A673 (cell line): ENCODE measurements at regions not wholly inside any gene's neighbourhood (a gene's known extent, or its start where the extent isn't known, plus 50 kb on each side); places are given as distances from the start of the nearest gene placed in this dataset.
A peak's percentile ranks its signal among the peaks of the same experiment; 100 is the strongest.

Source experiments
- BruUV-seq: library from RNA; stranded (reverse); fragments of 400-500 nt; replicated peaks from 2 replicates; lab custom pipeline; 2021; lab: Mats Ljungman, UMichigan
- CTCF ChIA-PET: fragments of 300-600 bp; sonication (Branson Sonifier 250); formaldehyde crosslinking; loops from one replicate; lab custom pipeline; 2022; ENCODE audit warnings: antibody characterized with exemption; lab: Charles Lee
- POLR2A ChIA-PET: fragments of 300-600 bp; sonication (Branson Sonifier 250); formaldehyde crosslinking; loops from one replicate; lab custom pipeline; 2022; ENCODE audit warnings: antibody characterized with exemption; ENCODE audit not compliant: low non-redundant PET; lab: Charles Lee
- DNase-seq: peaks from one replicate; pipeline ENCODE4 v3.0.0-alpha.2; 2015; ENCODE audit warnings: low spot score
- H3K27ac ChIP-seq: fragments of 200-600 bp; sonication (generic); 2 replicates; pipeline ENCODE4 v1.5.1; 2016; ENCODE audit warnings: mixed run types, low read depth, mild to moderate bottlenecking, mixed read lengths, antibody characterized with exemption, low read length; ENCODE audit not compliant: poor library complexity, severe bottlenecking
- H3K27me3 ChIP-seq: fragments of 200-600 bp; sonication (generic); replicated peaks from 2 replicates; pipeline ENCODE4 v1.6.1; 2017; ENCODE audit warnings: mixed run types, low read depth, mild to moderate bottlenecking, mixed read lengths, antibody characterized with exemption, low read length; ENCODE audit not compliant: insufficient read depth, poor library complexity
- H3K36me3 ChIP-seq: fragments of 200-600 bp; sonication (generic); 2 replicates; pipeline ENCODE4 v1.6.1; 2016; ENCODE audit warnings: mixed run types, mild to moderate bottlenecking, mixed read lengths, antibody characterized with exemption, low read length; ENCODE audit not compliant: insufficient read depth, poor library complexity, severe bottlenecking
- H3K4me1 ChIP-seq: fragments of 200-600 bp; sonication (generic); 2 replicates; pipeline ENCODE4 v1.6.1; 2017; ENCODE audit warnings: mixed run types, mild to moderate bottlenecking, mixed read lengths, antibody characterized with exemption, low read length; ENCODE audit not compliant: insufficient read depth, poor library complexity, severe bottlenecking
- H3K4me3 ChIP-seq: fragments of 200-600 bp; sonication (generic); 2 replicates; pipeline ENCODE4 v1.5.1; 2016; ENCODE audit warnings: low read depth, mixed run types, mild to moderate bottlenecking, mixed read lengths, low read length; ENCODE audit not compliant: poor library complexity, severe bottlenecking
- H3K9me3 ChIP-seq: fragments of 200-600 bp; sonication (generic); 2 replicates; pipeline ENCODE4 v1.6.1; 2016; ENCODE audit warnings: mixed run types, low read depth, mild to moderate bottlenecking, mixed read lengths, antibody characterized with exemption, low read length; ENCODE audit not compliant: poor library complexity, severe bottlenecking
- EZH2 ChIP-seq: fragments of 200-600 bp; sonication (generic); IDR thresholded peaks from 2 replicates; pipeline ENCODE4 v1.6.1; 2017; ENCODE audit warnings: borderline replicate concordance, low read depth, mild to moderate bottlenecking, mixed read lengths, antibody characterized with exemption, low read length; ENCODE audit not compliant: poor library complexity, severe bottlenecking
- intact Hi-C: fragments of 100-400 bp; cut with micrococcal nuclease; formaldehyde crosslinking; loops from one replicate; pipeline ENCODE4 v1.10.0; 2022; ENCODE audit not compliant: unreplicated experiment
- TF ChIP-seq, protein P1 (sequence below): fragments of 300-800, 200-600 bp; sonication (generic); conservative IDR thresholded peaks from 2 replicates; pipeline ENCODE4 v1.5.1; 2017; ENCODE audit warnings: low read depth, mild to moderate bottlenecking, antibody characterized with exemption, low read length, moderate library complexity, mixed read lengths

DNA sequence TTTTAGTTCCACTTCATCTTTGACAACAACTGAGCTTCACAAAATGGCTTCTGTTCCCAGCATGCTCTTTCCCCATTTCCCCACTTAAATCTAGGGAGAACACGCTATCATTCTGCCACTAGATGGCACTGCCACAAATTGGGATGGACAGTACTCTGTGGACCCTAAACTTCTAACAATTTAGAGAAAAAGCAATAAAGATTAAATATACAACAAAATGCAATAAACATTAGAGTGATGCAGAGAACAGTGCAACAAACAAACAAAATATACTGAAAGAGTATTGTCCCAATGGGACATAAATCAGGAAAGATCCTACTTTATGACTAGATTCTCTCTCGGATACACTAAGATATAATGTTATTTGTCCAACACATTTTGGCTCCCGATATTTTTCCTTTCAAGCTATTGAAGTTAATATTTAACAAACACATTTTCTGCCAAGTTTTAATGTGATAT is 169.7 kb upstream of the TMCO5A start:
- TF ChIP-seq, protein P1, sequence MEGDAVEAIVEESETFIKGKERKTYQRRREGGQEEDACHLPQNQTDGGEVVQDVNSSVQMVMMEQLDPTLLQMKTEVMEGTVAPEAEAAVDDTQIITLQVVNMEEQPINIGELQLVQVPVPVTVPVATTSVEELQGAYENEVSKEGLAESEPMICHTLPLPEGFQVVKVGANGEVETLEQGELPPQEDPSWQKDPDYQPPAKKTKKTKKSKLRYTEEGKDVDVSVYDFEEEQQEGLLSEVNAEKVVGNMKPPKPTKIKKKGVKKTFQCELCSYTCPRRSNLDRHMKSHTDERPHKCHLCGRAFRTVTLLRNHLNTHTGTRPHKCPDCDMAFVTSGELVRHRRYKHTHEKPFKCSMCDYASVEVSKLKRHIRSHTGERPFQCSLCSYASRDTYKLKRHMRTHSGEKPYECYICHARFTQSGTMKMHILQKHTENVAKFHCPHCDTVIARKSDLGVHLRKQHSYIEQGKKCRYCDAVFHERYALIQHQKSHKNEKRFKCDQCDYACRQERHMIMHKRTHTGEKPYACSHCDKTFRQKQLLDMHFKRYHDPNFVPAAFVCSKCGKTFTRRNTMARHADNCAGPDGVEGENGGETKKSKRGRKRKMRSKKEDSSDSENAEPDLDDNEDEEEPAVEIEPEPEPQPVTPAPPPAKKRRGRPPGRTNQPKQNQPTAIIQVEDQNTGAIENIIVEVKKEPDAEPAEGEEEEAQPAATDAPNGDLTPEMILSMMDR = peak; percentile 86
- TF ChIP-seq EZH2 = no peak
- CTCF ChIA-PET = interaction anchor here (2.3 kb wide), 1 partner anchor 116 kb away, joined by 19 read pairs; no protein-coding TSS in a partner anchor
- POLR2A ChIA-PET = interaction anchor here (0.6 kb wide), 1 partner anchor 115 kb away, joined by 5 read pairs; no protein-coding TSS in a partner anchor
- H3K4me1 ChIP-seq = peaks cover 21% of the 10 kb centered on the region
- peak; percentile 90 for DNase-seq
- intact Hi-C loops = loop anchor here (5.0 kb wide), 1 partner anchor 108 kb away; no protein-coding TSS in a partner anchor
- no TSS peak for BruUV-seq
- H3K4me3 ChIP-seq = peak overlapping the region; percentile 6
- no peaks in the 10 kb centered on the region for H3K36me3 ChIP-seq
- H3K9me3 ChIP-seq = no peaks in the 10 kb centered on the region
- H3K27me3 ChIP-seq = no peaks in the 10 kb centered on the region
- H3K27ac ChIP-seq = peak overlapping the region; percentile 74

DNA sequence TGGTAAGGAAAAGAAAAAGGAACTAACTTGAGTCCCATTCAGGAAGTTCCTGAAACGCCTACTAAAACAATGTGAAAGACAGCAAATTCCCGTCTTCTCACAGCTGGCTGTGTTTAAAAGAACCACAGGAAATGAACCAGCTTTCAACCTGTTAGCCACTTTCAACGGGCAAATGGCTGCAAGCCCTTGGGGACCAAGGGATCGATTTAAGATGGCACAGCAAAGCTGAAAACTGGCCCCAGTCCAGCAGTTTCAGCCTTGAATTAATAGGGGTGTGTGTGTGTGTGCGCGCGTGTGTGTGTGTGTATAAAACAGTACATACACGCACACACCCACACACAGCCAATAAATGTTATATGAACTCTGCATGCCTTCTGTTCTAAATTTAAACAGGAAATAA is 168.7 kb upstream of the TMCO5A start:
- no TSS peak for BruUV-seq
- Histone ChIP-seq H3K36me3 (no peaks in the 10 kb centered on the region), H3K27ac (peak overlapping the region; percentile 49), H3K4me1 (peaks cover 21% of the 10 kb centered on the region), H3K9me3 (no peaks in the 10 kb centered on the region), H3K27me3 (no peaks in the 10 kb centered on the region), H3K4me3 (no peak overlapping the region)
- POLR2A ChIA-PET = no interaction called here
- intact Hi-C loops = loop anchor here (5.0 kb wide), 1 partner anchor 107 kb away; no protein-coding TSS in a partner anchor
- CTCF ChIA-PET = interaction anchor here (2.3 kb wide), 1 partner anchor 115 kb away, joined by 19 read pairs; no protein-coding TSS in a partner anchor
- DNase-seq = peak; percentile 91
- TF ChIP-seq, protein P1 = no peak
- no peak for TF ChIP-seq EZH2

DNA sequence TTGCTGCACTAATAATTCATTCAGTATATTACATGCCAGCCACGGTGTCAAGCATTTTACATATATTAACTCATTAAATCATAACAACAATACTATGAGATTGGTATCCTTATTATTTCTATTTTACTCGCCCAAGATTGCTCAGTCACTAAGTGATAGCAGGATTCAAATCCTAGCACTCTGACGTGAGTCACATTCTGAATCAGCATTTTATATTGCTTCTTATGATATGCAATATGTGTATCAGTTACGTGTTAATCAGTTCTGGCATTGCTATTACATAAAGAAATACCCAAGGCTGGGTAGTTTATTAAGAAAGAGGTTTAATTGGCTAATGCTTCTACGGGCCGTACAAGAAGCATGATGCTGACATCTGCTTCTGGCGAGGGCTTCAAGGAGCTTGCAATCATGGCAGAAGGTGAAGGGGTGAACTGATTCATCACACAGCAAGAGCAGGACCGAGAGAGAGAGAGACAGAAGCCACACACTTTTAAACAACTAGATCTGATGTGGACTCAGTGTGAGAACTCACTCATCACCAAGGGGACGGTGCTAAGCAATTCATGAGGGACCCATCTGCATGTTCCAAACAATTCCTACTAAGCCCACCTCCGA is 166.5 kb upstream of the TMCO5A start:
- Histone ChIP-seq H3K27me3 (no peaks in the 10 kb centered on the region), H3K4me3 (no peak overlapping the region), H3K36me3 (no peaks in the 10 kb centered on the region), H3K9me3 (no peaks in the 10 kb centered on the region), H3K27ac (no peak overlapping the region), H3K4me1 (peaks cover 30% of the 10 kb centered on the region)
- intact Hi-C loops = loop anchor here (5.0 kb wide), 1 partner anchor 104 kb away; no protein-coding TSS in a partner anchor
- TF ChIP-seq, protein P1 = no peak
- no peak for TF ChIP-seq EZH2
- CTCF ChIA-PET = interaction anchor here (0.6 kb wide), 1 partner anchor 28 kb away, joined by 6 read pairs; no protein-coding TSS in a partner anchor
- no TSS peak for BruUV-seq
- no peak for DNase-seq
- POLR2A ChIA-PET = no interaction called here
